Fibroblast of lung (primary cell): ENCODE measurements at regions not wholly inside any gene's neighbourhood (a gene's known extent, or its start where the extent isn't known, plus 50 kb on each side); places are given as distances from the start of the nearest gene placed in this dataset.

Experiments used
- CTCF ChIP-seq, 2 donors: IDR thresholded peaks in 1 of 2; conservative IDR thresholded peaks in 1 of 2; 1 replicate in 1 of 2; 2 replicates in 1 of 2; pipeline ENCODE4 v1.5.1; 2011 to 2012; ENCODE audit warnings: low read length in 2 of 2, control low read depth in 1 of 2, inconsistent platforms in 1 of 2, low read depth in 1 of 2, mild to moderate bottlenecking in 1 of 2
- EZH2 ChIP-seq: IDR thresholded peaks from 2 replicates; pipeline ENCODE4 v1.5.1; 2012; ENCODE audit warnings: low read length, control low read depth, mild to moderate bottlenecking; ENCODE audit errors: missing control alignments

GRCh38 chr15:81880833-81881232 is 165.0 kb downstream of the MEX3B start:
- no peak for TF ChIP-seq CTCF (conservative IDR thresholded peaks at IDR 0.05 in 1 of 2, IDR thresholded peaks at IDR 0.05 in 1 of 2; ENCODE audit: low read depth in 1 of 2, low read length in 2 of 2)
- TF ChIP-seq EZH2 = no peak
